Esophagus squamous epithelium (tissue), 5 donors: ENCODE measurements at regions not wholly inside any gene's neighbourhood (a gene's known extent, or its start where the extent isn't known, plus 50 kb on each side); places are given as distances from the start of the nearest gene placed in this dataset.
"Not testable (repeated sequence)": the region's sequence is repeated elsewhere in the genome, so short reads cannot be mapped to it uniquely, and the experiment has no call there.

Source experiments
- DNase-seq: peaks from one replicate; lab custom pipeline; 2025; lab: John Stamatoyannopoulos, UW
- H3K27ac ChIP-seq, 4 donors: fragments of 200-600 bp; sonication (generic); one replicate each; pipeline ENCODE4 v1.5.1; 2016 to 2019; ENCODE audit warnings: mild to moderate bottlenecking in 1 of 4
- H3K27me3 ChIP-seq, 4 donors: fragments of 200-600 bp; sonication (generic); 1 replicate in 3 of 4; 2 replicates in 1 of 4; pipeline versions ENCODE4 v1.5.1 to v1.6.0; 2017 to 2021; ENCODE audit warnings: antibody characterized with exemption in 1 of 4
- H3K36me3 ChIP-seq, 3 donors: fragments of 200-600 bp; sonication (generic); one replicate each; pipeline ENCODE4 v1.5.1; 2016 to 2019
- H3K4me1 ChIP-seq, 3 donors: fragments of 200-600 bp; sonication (generic); one replicate each; pipeline ENCODE4 v1.5.1; 2017 to 2019
- H3K4me3 ChIP-seq, 4 donors: fragments of 200-600 bp; sonication (generic); 1 replicate in 3 of 4; 2 replicates in 1 of 4; pipeline ENCODE4 v1.5.1; 2016 to 2019; ENCODE audit warnings: mild to moderate bottlenecking in 2 of 4, moderate library complexity in 1 of 4
- H3K9me3 ChIP-seq, 3 donors: fragments of 200-600 bp; sonication (generic); one replicate each; pipeline ENCODE4 v1.5.1; 2016 to 2019
- POLR2A ChIP-seq, 4 donors: fragments of 450-650 bp; IDR thresholded peaks; one replicate each; pipeline ENCODE4 v1.6.1; 2017; ENCODE audit warnings: antibody characterized with exemption in 4 of 4, mild to moderate bottlenecking in 4 of 4, moderate library complexity in 3 of 4
- WGBS, 2 donors: methylation state at CpG; one replicate each; pipeline ENCODE4 v1.1.5; 2018; 5-methylcytosine and 5-hydroxymethylcytosine counted together
- intact Hi-C: fragments of 100-400 bp; cut with DNase I; formaldehyde crosslinking; loops from one replicate; pipeline ENCODE4 v1.15.0; 2022
- TF ChIP-seq, protein P1 (sequence below), 6 experiments: fragments of 450-650 bp in 4 of 6; fragments of 200-600 bp in 2 of 6; sonication (generic) in 2 of 6; IDR thresholded peaks; one replicate each; pipeline ENCODE4 v1.5.1; 2016 to 2019; ENCODE audit warnings: antibody characterized with exemption in 6 of 6, mild to moderate bottlenecking in 4 of 6, moderate library complexity in 4 of 6
- donor health status: DM: yes; HTN: yes; CAD: no.

DNA sequence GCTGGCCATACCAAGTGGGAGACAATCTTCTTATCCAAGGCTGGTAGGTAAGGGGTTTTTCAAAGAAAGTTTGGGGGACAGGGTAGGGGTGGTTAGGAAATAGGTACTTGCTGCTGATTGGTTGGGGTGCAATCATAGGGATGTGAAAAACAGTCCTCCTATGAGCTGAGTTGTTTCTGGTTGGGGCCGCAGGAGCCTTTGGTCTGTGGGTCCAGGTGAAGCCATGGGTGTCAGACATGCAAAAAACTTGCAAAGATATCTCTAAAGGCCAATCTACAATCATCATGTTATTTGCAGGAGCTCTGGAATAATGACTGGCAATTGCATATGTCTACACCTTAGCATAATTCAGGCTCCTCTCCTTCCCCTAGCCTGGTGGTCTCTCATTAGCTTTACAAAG, 982.3 kb downstream of the DIPK2A start:
- Histone ChIP-seq H3K36me3 (no peaks in the 10 kb centered on the region), H3K9me3 (no peaks in the 10 kb centered on the region), H3K27me3 (no peaks in the 10 kb centered on the region), H3K4me3 (no peak overlapping the region), H3K4me1 (no peaks in the 10 kb centered on the region), H3K27ac (no peak overlapping the region)
- TF ChIP-seq POLR2A (IDR thresholded peaks at IDR 0.05): no peak
- TF ChIP-seq, protein P1, sequence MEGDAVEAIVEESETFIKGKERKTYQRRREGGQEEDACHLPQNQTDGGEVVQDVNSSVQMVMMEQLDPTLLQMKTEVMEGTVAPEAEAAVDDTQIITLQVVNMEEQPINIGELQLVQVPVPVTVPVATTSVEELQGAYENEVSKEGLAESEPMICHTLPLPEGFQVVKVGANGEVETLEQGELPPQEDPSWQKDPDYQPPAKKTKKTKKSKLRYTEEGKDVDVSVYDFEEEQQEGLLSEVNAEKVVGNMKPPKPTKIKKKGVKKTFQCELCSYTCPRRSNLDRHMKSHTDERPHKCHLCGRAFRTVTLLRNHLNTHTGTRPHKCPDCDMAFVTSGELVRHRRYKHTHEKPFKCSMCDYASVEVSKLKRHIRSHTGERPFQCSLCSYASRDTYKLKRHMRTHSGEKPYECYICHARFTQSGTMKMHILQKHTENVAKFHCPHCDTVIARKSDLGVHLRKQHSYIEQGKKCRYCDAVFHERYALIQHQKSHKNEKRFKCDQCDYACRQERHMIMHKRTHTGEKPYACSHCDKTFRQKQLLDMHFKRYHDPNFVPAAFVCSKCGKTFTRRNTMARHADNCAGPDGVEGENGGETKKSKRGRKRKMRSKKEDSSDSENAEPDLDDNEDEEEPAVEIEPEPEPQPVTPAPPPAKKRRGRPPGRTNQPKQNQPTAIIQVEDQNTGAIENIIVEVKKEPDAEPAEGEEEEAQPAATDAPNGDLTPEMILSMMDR (IDR thresholded peaks at IDR 0.05): no peak
- WGBS, 2 donors: 56 to 83% methylated on average over 1 of the region's 1 CpG
- DNase-seq: no peak
- intact Hi-C loops: no loop called here

GRCh38 chr3:144957398-144958101, 985.9 kb downstream of the DIPK2A start:
- intact Hi-C loops: no loop called here
- H3K9me3 ChIP-seq: no peaks in the 10 kb centered on the region
- WGBS, 2 donors: 55 to 61% methylated on average over 4 of the region's 4 CpGs

GRCh38 chr3:144963810-144964209, 992.2 kb downstream of the DIPK2A start:
- DNase-seq: no peak
- Histone ChIP-seq H3K4me3 (no peak overlapping the region), H3K27me3 (no peaks in the 10 kb centered on the region), H3K27ac (no peak overlapping the region), H3K9me3 (no peaks in the 10 kb centered on the region), H3K4me1 (no peaks in the 10 kb centered on the region), H3K36me3 (no peaks in the 10 kb centered on the region)
- intact Hi-C loops: no loop called here
- TF ChIP-seq, protein P1 (IDR thresholded peaks at IDR 0.05): no peak
- no peak for TF ChIP-seq POLR2A (IDR thresholded peaks at IDR 0.05)

More at GRCh38 chr3:144957398-144958101, 985.9 kb downstream of the DIPK2A start:
- H3K27ac ChIP-seq: no peak overlapping the region
- no peak for DNase-seq
- no peaks in the 10 kb centered on the region for H3K27me3 ChIP-seq
- no peaks in the 10 kb centered on the region for H3K4me1 ChIP-seq
- H3K4me3 ChIP-seq: no peak overlapping the region
- TF ChIP-seq, protein P1 (IDR thresholded peaks at IDR 0.05): no peak
- TF ChIP-seq POLR2A (IDR thresholded peaks at IDR 0.05): no peak
- H3K36me3 ChIP-seq: no peaks in the 10 kb centered on the region

DNA sequence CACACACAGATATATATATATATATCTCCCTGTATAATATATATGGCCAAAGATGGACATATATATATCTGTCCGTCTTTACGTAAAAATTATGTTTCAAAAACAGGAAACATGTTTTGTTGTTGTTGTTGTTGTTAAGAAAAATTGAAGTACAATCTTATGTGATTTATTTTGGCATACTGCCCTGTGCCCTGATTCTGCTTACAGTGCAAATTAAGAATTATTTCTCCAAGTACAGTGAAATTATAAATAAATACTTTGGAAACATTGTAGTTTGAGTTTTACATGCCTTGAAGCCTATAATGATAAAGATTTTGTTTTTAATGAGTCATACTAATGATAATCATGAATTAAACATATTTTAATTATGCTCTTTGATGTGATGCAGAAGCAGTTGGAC, 994.9 kb downstream of the DIPK2A start:
- no peak overlapping the region for H3K27ac ChIP-seq
- no peak for DNase-seq
- TF ChIP-seq POLR2A (IDR thresholded peaks at IDR 0.05): no peak
- TF ChIP-seq, protein P1 (IDR thresholded peaks at IDR 0.05): no peak
- WGBS, 2 donors: 48 to 69% methylated on average over 2 of the region's 2 CpGs
- H3K9me3 ChIP-seq: no peaks in the 10 kb centered on the region
- no peaks in the 10 kb centered on the region for H3K36me3 ChIP-seq
- no peaks in the 10 kb centered on the region for H3K27me3 ChIP-seq
- no peak overlapping the region for H3K4me3 ChIP-seq
- no peaks in the 10 kb centered on the region for H3K4me1 ChIP-seq
- intact Hi-C loops: no loop called here

GRCh38 chr3:144968750-144969350, 997.2 kb downstream of the DIPK2A start:
- DNase-seq: no peak
- no peaks in the 10 kb centered on the region for H3K36me3 ChIP-seq
- TF ChIP-seq POLR2A (IDR thresholded peaks at IDR 0.05): no peak
- TF ChIP-seq, protein P1 (IDR thresholded peaks at IDR 0.05): no peak
- H3K4me1 ChIP-seq: no peaks in the 10 kb centered on the region
- no peaks in the 10 kb centered on the region for H3K9me3 ChIP-seq
- H3K27ac ChIP-seq: no peak overlapping the region
- intact Hi-C loops: no loop called here
- H3K4me3 ChIP-seq: no peak overlapping the region
- no peaks in the 10 kb centered on the region for H3K27me3 ChIP-seq
- 73 to 83% methylated on average over 1 of the region's 1 CpG for WGBS, 2 donors

GRCh38 chr3:144984481-144984880, 1012.9 kb downstream of the DIPK2A start:
- H3K27ac ChIP-seq, H3K4me1 ChIP-seq, DNase-seq, intact Hi-C loops, H3K4me3 ChIP-seq, H3K9me3 ChIP-seq, H3K36me3 ChIP-seq, H3K27me3 ChIP-seq: not testable (repeated sequence)
- 86% methylated on average over 7 of the region's 7 CpGs for WGBS, 2 donors
